H1 (cell line): ENCODE measurements at regions not wholly inside any gene's neighbourhood (a gene's known extent, or its start where the extent isn't known, plus 50 kb on each side); places are given as distances from the start of the nearest gene placed in this dataset.
"Not testable (repeated sequence)": the region's sequence is repeated elsewhere in the genome, so short reads cannot be mapped to it uniquely, and the experiment has no call there.

Source experiments
- CTCF ChIA-PET: fragments of 300-600 bp; sonication (Branson Sonifier 250); formaldehyde crosslinking; loops from one replicate; lab custom pipeline; 2021; ENCODE audit not compliant: partially characterized antibody; lab: Charles Lee
- POLR2A ChIA-PET: fragments of 300-600 bp; sonication (Branson Sonifier 250); formaldehyde crosslinking; loops from one replicate; lab custom pipeline; 2021; ENCODE audit warnings: inconsistent platforms; ENCODE audit not compliant: partially characterized antibody; lab: Charles Lee
- DNase-seq, 2 experiments: peaks; one replicate each; pipeline versions ENCODE4 v3.0.0 to v3.0.0-alpha.2; 2010 to 2022; ENCODE audit warnings: low spot score in 2 of 2, low read depth in 1 of 2, mixed read lengths in 1 of 2
- FAIRE-seq: peaks from 2 replicates; lab custom pipeline; 2011; peaks lifted over from hg19 to GRCh38; lab: Jason Lieb, UNC
- H2AFZ ChIP-seq: 2 replicates; pipeline ENCODE4 v1.8.1; 2012; ENCODE audit warnings: low read length, inconsistent platforms
- H2AK5ac ChIP-seq: 2 replicates; pipeline ENCODE4 v1.6.1; 2013; ENCODE audit warnings: low read depth, low read length
- H2BK120ac ChIP-seq: replicated peaks from 2 replicates; pipeline ENCODE3; 2013; ENCODE audit warnings: low read depth, low read length, inconsistent platforms
- H2BK12ac ChIP-seq: 2 replicates; pipeline ENCODE4 v1.6.1; 2013; ENCODE audit warnings: low read depth, low read length
- H2BK15ac ChIP-seq: 2 replicates; pipeline ENCODE4 v1.6.1; 2013; ENCODE audit warnings: low read length
- H2BK20ac ChIP-seq: 2 replicates; pipeline ENCODE4 v1.6.1; 2013; ENCODE audit warnings: low read length
- H2BK5ac ChIP-seq: 2 replicates; pipeline ENCODE4 v1.6.1; 2013; ENCODE audit warnings: low read depth, low read length
- H3K14ac ChIP-seq: 2 replicates; pipeline ENCODE4 v1.6.1; 2013; ENCODE audit warnings: inconsistent platforms; ENCODE audit not compliant: insufficient read length
- H3K18ac ChIP-seq: 2 replicates; pipeline ENCODE4 v1.6.1; 2013; ENCODE audit warnings: low read length; ENCODE audit errors: extremely low read depth
- H3K23ac ChIP-seq: 2 replicates; pipeline ENCODE4 v1.6.1; 2013; ENCODE audit warnings: inconsistent platforms; ENCODE audit not compliant: insufficient read length
- H3K23me2 ChIP-seq: 2 replicates; pipeline ENCODE4 v1.6.1; 2013; ENCODE audit warnings: low read depth, low read length
- H3K27ac ChIP-seq: 2 replicates; pipeline ENCODE4 v1.6.1; 2011; ENCODE audit warnings: low read depth, low read length, inconsistent platforms
- H3K27me3 ChIP-seq, 4 experiments: replicated peaks in 1 of 4; 1 replicate in 1 of 4; 2 replicates in 3 of 4; pipeline versions ENCODE4 v1.6.1 to v1.8.1; 2011 to 2013; ENCODE audit warnings: low read length in 3 of 4, mild to moderate bottlenecking in 3 of 4, inconsistent platforms in 2 of 4, mixed read lengths in 2 of 4, moderate library complexity in 1 of 4; ENCODE audit not compliant: control insufficient read depth in 3 of 4, insufficient read depth in 3 of 4; ENCODE audit errors: extremely low read depth in 1 of 4
- H3K36me3 ChIP-seq, 4 experiments: 2 replicates each; pipeline versions ENCODE4 v1.6.1 to v1.8.1; 2011 to 2013; ENCODE audit warnings: mild to moderate bottlenecking in 4 of 4, low read length in 3 of 4, moderate library complexity in 2 of 4, control low read depth in 1 of 4, inconsistent platforms in 1 of 4; ENCODE audit not compliant: insufficient read depth in 4 of 4, control insufficient read depth in 2 of 4
- H3K4ac ChIP-seq: replicated peaks from 2 replicates; pipeline ENCODE3; 2013; ENCODE audit warnings: low read length, low read depth, mixed read lengths, inconsistent platforms; ENCODE audit not compliant: insufficient read length
- H3K4me1 ChIP-seq, 4 experiments: replicated peaks in 1 of 4; 1 replicate in 1 of 4; 2 replicates in 3 of 4; pipeline versions ENCODE4 v1.6.1 to v1.8.1; 2011 to 2013; ENCODE audit warnings: low read length in 3 of 4, inconsistent platforms in 2 of 4, mixed read lengths in 1 of 4; ENCODE audit not compliant: insufficient read depth in 4 of 4, control insufficient read depth in 3 of 4
- H3K4me2 ChIP-seq, 2 experiments: 2 replicates each; pipeline versions ENCODE4 v1.6.1 to v1.8.1; 2011 to 2013; ENCODE audit warnings: low read depth in 2 of 2, low read length in 2 of 2, control low read depth in 1 of 2, inconsistent platforms in 1 of 2, mild to moderate bottlenecking in 1 of 2; ENCODE audit not compliant: insufficient read depth in 1 of 2
- H3K4me3 ChIP-seq, 4 experiments: fragments of 200-600, 300-600 bp in 1 of 4; sonication (generic), shearing (Covaris generic), sonication (Bioruptor Twin) in 1 of 4; 2 replicates each; pipeline versions ENCODE4 v1.5.1 to v1.8.1; 2011 to 2016; ENCODE audit warnings: low read length in 4 of 4, low read depth in 3 of 4, control low read depth in 2 of 4, inconsistent platforms in 2 of 4, mild to moderate bottlenecking in 2 of 4, mixed read lengths in 1 of 4, moderate library complexity in 1 of 4; ENCODE audit not compliant: insufficient read depth in 2 of 4; ENCODE audit errors: extremely low read depth in 1 of 4
- H3K56ac ChIP-seq: replicated peaks from 2 replicates; pipeline ENCODE3; 2013; ENCODE audit warnings: low read depth, mild to moderate bottlenecking, mixed read lengths, low read length, inconsistent platforms; ENCODE audit not compliant: insufficient read length
- H3K79me1 ChIP-seq: 2 replicates; pipeline ENCODE4 v1.6.1; 2013; ENCODE audit warnings: low read depth, low read length, control low read depth
- H3K79me2 ChIP-seq, 2 experiments: 2 replicates each; pipeline versions ENCODE4 v1.6.1 to v1.8.1; 2012 to 2013; ENCODE audit warnings: low read length in 2 of 2, mild to moderate bottlenecking in 2 of 2, inconsistent platforms in 1 of 2; ENCODE audit not compliant: insufficient read depth in 2 of 2, control insufficient read depth in 1 of 2
- H3K9ac ChIP-seq, 4 experiments: replicated peaks in 1 of 4; 1 replicate in 1 of 4; 2 replicates in 3 of 4; pipeline versions ENCODE4 v1.6.1 to v1.8.1; 2011 to 2013; ENCODE audit warnings: low read depth in 3 of 4, low read length in 3 of 4, control low read depth in 2 of 4, mild to moderate bottlenecking in 2 of 4, moderate library complexity in 2 of 4, inconsistent platforms in 1 of 4; ENCODE audit errors: extremely low read depth in 1 of 4
- H3K9me3 ChIP-seq, 2 experiments: 2 replicates each; pipeline versions ENCODE4 v1.6.1 to v1.8.1; 2012 to 2013; ENCODE audit warnings: mild to moderate bottlenecking in 2 of 2, moderate library complexity in 2 of 2, control low read depth in 1 of 2, inconsistent platforms in 1 of 2, low read depth in 1 of 2, low read length in 1 of 2, mixed read lengths in 1 of 2; ENCODE audit not compliant: insufficient read depth in 2 of 2
- H4K20me1 ChIP-seq, 2 experiments: replicated peaks in 1 of 2; 2 replicates each; pipeline versions ENCODE3 to v1.8.1; 2011 to 2013; ENCODE audit warnings: inconsistent platforms in 2 of 2, low read length in 2 of 2, mild to moderate bottlenecking in 1 of 2; ENCODE audit not compliant: insufficient read depth in 2 of 2, control insufficient read depth in 1 of 2
- H4K5ac ChIP-seq: 2 replicates; pipeline ENCODE4 v1.6.1; 2013; ENCODE audit warnings: low read length, low read depth, mixed read lengths, inconsistent platforms; ENCODE audit not compliant: insufficient read length
- H4K8ac ChIP-seq: 2 replicates; pipeline ENCODE4 v1.8.0; 2013; ENCODE audit warnings: mild to moderate bottlenecking, moderate library complexity, low read length, inconsistent platforms; ENCODE audit not compliant: insufficient read depth; ENCODE audit errors: extremely low read depth
- H4K91ac ChIP-seq: replicated peaks from 2 replicates; pipeline ENCODE3; 2013; ENCODE audit warnings: low read length, mixed read lengths, inconsistent platforms; ENCODE audit not compliant: insufficient read length
- WGBS, 2 experiments: shearing (Covaris generic) in 1 of 2; methylation state at CpG; one replicate each; pipeline versions ENCODE4 v1.1.6 to v1.1.7; 2013 to 2015; ENCODE audit warnings: low lambda C conversion rate in 2 of 2, mixed read lengths in 2 of 2, inconsistent platforms in 1 of 2, low coverage in 1 of 2, missing lambda C conversion rate in 1 of 2; ENCODE audit not compliant: insufficient replicate concordance in 2 of 2, insufficient coverage in 1 of 2, insufficient read length in 1 of 2; ENCODE audit errors: extremely low coverage in 1 of 2, missing lambda C conversion rate in 1 of 2; 5-methylcytosine and 5-hydroxymethylcytosine counted together

DNA sequence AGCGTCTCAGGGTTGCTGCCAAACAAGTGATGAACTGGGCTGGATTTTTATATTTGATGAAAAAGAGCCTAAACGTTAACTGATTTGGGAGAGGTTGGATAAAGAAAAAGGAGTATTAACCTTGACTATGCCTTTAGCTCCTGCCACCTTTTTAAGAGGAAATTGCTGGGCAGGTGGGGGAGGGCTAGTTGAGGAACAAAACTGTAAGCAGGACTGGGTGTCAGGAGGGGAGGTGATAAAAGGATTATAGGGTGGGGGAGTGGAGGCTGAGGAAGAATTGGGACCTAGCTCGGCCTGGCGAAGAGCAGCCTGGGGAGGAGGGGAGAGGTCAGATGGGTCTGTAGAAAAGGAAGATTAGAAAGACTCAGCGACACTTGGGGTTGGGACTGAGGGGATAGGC is 223.9 kb upstream of the ZNF608 start:
- POLR2A ChIA-PET, H3K9me3 ChIP-seq, H2BK20ac ChIP-seq, H2AK5ac ChIP-seq, H3K18ac ChIP-seq, FAIRE-seq, H2BK12ac ChIP-seq, H2AFZ ChIP-seq, DNase-seq, H4K8ac ChIP-seq, H3K79me1 ChIP-seq, H3K56ac ChIP-seq, H4K91ac ChIP-seq, H3K4me3 ChIP-seq, H3K4ac ChIP-seq, H2BK120ac ChIP-seq, H3K23ac ChIP-seq, H2BK15ac ChIP-seq, H3K4me1 ChIP-seq, H3K27me3 ChIP-seq, H3K27ac ChIP-seq, H3K4me2 ChIP-seq, H3K79me2 ChIP-seq, H4K20me1 ChIP-seq, H3K9ac ChIP-seq, H2BK5ac ChIP-seq, H4K5ac ChIP-seq, H3K14ac ChIP-seq, H3K36me3 ChIP-seq, H3K23me2 ChIP-seq: not testable (repeated sequence)
- CTCF ChIA-PET: interaction anchor here (0.6 kb wide), 1 partner anchor 451 kb away, joined by 3 read pairs; no protein-coding TSS in a partner anchor
- WGBS, 2 experiments: 86% methylated on average over 5 of the region's 5 CpGs; no CpG with 5 or more reads in 1 of the 2 experiments
